Psoas muscle (tissue), 7 donors: ENCODE measurements at regions not wholly inside any gene's neighbourhood (a gene's known extent, or its start where the extent isn't known, plus 50 kb on each side); places are given as distances from the start of the nearest gene placed in this dataset.

ENCODE experiments used
- ATAC-seq, 4 donors: fragments of 200-7000 bp; cut with Tn5 transposase; one replicate each; pipeline ENCODE4 v1.9.1; 2020; ENCODE audit warnings: moderate library complexity in 3 of 4, mild to moderate bottlenecking in 2 of 4
- DNase-seq, 2 donors: peaks; one replicate each; pipeline ENCODE4 v3.0.0-alpha.2; 2020
- H3K27ac ChIP-seq: fragments of 200-600 bp; one replicate; pipeline ENCODE4 v1.8.0; 2022
- H3K27me3 ChIP-seq, 3 donors: fragments of 200-600 bp in 1 of 3; one replicate each; pipeline versions ENCODE4 v1.6.1 to v1.8.0; 2013 to 2022; ENCODE audit warnings: low read length in 2 of 3, mild to moderate bottlenecking in 2 of 3, moderate library complexity in 1 of 3; ENCODE audit not compliant: insufficient read depth in 3 of 3
- H3K36me3 ChIP-seq, 2 donors: fragments of 200-600 bp in 1 of 2; one replicate each; pipeline versions ENCODE4 v1.6.1 to v1.8.0; 2013 to 2022; ENCODE audit warnings: low read depth in 1 of 2, mild to moderate bottlenecking in 1 of 2, moderate library complexity in 1 of 2; ENCODE audit not compliant: insufficient read depth in 1 of 2
- H3K4me1 ChIP-seq: fragments of 200-600 bp; one replicate; pipeline ENCODE4 v1.8.0; 2022
- H3K4me3 ChIP-seq: fragments of 200-600 bp; one replicate; pipeline ENCODE4 v1.8.0; 2022; ENCODE audit warnings: mild to moderate bottlenecking
- H3K9me3 ChIP-seq: fragments of 200-600 bp; one replicate; pipeline ENCODE4 v1.8.0; 2022
- whole genome bisulfite sequencing, 3 donors: extraction: QIAGEN DNeasy Blood & Tissue Kit; methylation state at CpG; one replicate each; pipeline versions ENCODE4 v1.1.6 to v1.1.7; 2013; 5-methylcytosine and 5-hydroxymethylcytosine counted together
- intact Hi-C, 2 donors: fragments of 100-400 bp; cut with DNase I; formaldehyde crosslinking; loops; one replicate each; pipeline versions ENCODE4 v1.11.0 to v1.14.2; 2022
- TF ChIP-seq, protein P1 (sequence below): fragments of 200-600 bp; IDR thresholded peaks from one replicate; pipeline ENCODE4 v1.8.0; 2022; ENCODE audit warnings: antibody characterized with exemption
- donor health status: healthy with polysubstance abuse.
- donor health status: DM: no; HTN: no; CAD: no; lungs with moderate emphysema.
- donor health status: Bipolar disorder and iron deficiency.
- donor health status: healthy.
- donor health status: DM: yes; HTN: yes; CAD: no.
- donor health status: DM: no; HTN: no; CAD: no.
- donor health status: DM: yes; HTN: yes; CAD: no.

DNA sequence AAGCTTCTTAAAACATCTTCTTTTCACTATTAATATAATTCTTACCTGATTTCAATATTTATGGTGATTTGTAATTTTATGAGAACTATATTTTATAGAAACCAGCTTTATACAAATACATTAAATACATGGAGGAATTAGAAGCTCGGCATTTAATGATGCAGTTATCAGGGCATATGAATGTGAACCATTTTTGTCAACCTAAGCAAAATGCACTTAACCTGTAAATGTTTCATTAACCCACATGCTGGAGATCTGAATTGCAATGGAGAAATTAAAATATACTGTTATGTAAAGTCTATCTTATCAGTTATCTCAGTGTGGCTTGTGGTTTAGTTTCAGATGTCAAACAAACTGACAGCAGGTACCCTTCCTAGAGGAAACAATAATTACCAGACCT lies 63.2 kb upstream of the CDH12 start:
- TF ChIP-seq, protein P1, sequence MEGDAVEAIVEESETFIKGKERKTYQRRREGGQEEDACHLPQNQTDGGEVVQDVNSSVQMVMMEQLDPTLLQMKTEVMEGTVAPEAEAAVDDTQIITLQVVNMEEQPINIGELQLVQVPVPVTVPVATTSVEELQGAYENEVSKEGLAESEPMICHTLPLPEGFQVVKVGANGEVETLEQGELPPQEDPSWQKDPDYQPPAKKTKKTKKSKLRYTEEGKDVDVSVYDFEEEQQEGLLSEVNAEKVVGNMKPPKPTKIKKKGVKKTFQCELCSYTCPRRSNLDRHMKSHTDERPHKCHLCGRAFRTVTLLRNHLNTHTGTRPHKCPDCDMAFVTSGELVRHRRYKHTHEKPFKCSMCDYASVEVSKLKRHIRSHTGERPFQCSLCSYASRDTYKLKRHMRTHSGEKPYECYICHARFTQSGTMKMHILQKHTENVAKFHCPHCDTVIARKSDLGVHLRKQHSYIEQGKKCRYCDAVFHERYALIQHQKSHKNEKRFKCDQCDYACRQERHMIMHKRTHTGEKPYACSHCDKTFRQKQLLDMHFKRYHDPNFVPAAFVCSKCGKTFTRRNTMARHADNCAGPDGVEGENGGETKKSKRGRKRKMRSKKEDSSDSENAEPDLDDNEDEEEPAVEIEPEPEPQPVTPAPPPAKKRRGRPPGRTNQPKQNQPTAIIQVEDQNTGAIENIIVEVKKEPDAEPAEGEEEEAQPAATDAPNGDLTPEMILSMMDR: no peak
- no peaks in the 10 kb centered on the region for H3K36me3 ChIP-seq
- ATAC-seq: no peak
- H3K4me1 ChIP-seq: no peaks in the 10 kb centered on the region
- H3K9me3 ChIP-seq: no peaks in the 10 kb centered on the region
- intact Hi-C loops: no loop called here
- no peak overlapping the region for H3K27ac ChIP-seq
- DNase-seq: no peak
- WGBS, 3 donors: 69 to 73% (median 70%) methylated on average over 1 of the region's 1 CpG
- no peaks in the 10 kb centered on the region for H3K27me3 ChIP-seq
- no peak overlapping the region for H3K4me3 ChIP-seq

- Histone ChIP-seq H3K9me3 (no peaks in the 10 kb centered on the region), H3K4me1 (no peaks in the 10 kb centered on the region), H3K4me3 (no peak overlapping the region), H3K36me3 (no peaks in the 10 kb centered on the region), H3K27me3 (no peaks in the 10 kb centered on the region), H3K27ac (no peak overlapping the region)
- TF ChIP-seq, protein P1: no peak
- intact Hi-C loops: no loop called here
- ATAC-seq: no peak
- DNase-seq: no peak
Measured at GRCh38 chr5:22911019-22911418, 57.9 kb upstream of the CDH12 start.

- no peak for ATAC-seq
- intact Hi-C loops: no loop called here
- 87 to 90% (median 89%) methylated on average over 1 of the region's 1 CpG for WGBS, 3 donors
Measured at GRCh38 chr5:22910523-22910922, 57.4 kb upstream of the CDH12 start.

DNA sequence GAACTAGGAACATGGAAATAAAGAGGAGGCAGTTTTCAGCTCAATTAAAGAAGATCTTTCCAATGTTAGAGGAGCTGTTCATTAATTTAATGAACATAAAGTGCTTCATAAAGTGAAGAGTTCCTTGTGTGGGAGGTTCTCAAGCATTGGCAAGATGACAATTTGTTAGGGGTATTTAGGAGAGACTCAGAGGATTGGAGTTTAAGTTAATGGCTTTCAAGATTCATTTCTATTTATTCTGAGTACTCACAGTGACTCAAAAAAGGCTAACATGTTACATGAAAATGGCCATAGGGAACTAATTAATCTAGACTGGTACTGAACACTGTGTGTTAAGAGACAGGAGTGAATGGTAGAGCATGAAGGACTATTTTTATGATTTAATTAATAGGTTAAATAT lies 55.4 kb upstream of the CDH12 start:
- intact Hi-C loops: no loop called here
- H3K9me3 ChIP-seq: no peaks in the 10 kb centered on the region
- H3K36me3 ChIP-seq: no peaks in the 10 kb centered on the region
- TF ChIP-seq, protein P1: no peak
- no peaks in the 10 kb centered on the region for H3K4me1 ChIP-seq
- H3K4me3 ChIP-seq: no peak overlapping the region
- H3K27me3 ChIP-seq: no peaks in the 10 kb centered on the region
- ATAC-seq (no peak), DNase-seq (no peak)
- no peak overlapping the region for H3K27ac ChIP-seq

More at GRCh38 chr5:22910523-22910922, 57.4 kb upstream of the CDH12 start:
- TF ChIP-seq, protein P1: no peak
- Histone ChIP-seq H3K4me3 (no peak overlapping the region), H3K9me3 (no peaks in the 10 kb centered on the region), H3K4me1 (no peaks in the 10 kb centered on the region), H3K27ac (no peak overlapping the region), H3K36me3 (no peaks in the 10 kb centered on the region), H3K27me3 (no peaks in the 10 kb centered on the region)
- DNase-seq: no peak

DNA sequence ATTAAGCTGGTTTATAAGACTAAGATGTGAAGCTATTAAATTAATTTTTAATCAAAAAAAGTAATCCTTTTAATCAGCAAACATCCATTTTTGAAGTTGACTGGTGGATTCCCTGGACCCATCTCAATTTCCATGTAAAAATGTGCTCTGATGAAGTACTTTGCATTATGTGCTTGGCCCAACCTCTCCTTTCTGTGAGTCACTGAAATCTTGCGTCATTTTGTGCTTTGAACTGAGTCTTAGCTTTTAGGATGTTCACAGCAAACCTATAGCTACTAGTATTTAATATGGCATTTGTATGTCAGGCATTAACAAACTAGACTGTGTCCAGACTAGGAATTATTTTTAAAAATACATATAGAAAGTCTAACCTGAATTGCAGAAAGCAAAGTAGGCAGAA lies 55.0 kb upstream of the CDH12 start:
- Histone ChIP-seq H3K4me1 (no peaks in the 10 kb centered on the region), H3K36me3 (no peaks in the 10 kb centered on the region), H3K9me3 (no peaks in the 10 kb centered on the region), H3K27ac (no peak overlapping the region), H3K27me3 (no peaks in the 10 kb centered on the region), H3K4me3 (no peak overlapping the region)
- TF ChIP-seq, protein P1: no peak
- WGBS, 3 donors: 82 to 89% (median 85%) methylated on average over 1 of the region's 1 CpG
- intact Hi-C loops: no loop called here
- no peak for ATAC-seq
- DNase-seq: no peak
